ENCODE measurements at regions not wholly inside any gene's neighbourhood (a gene's known extent, or its start where the extent isn't known, plus 50 kb on each side); places are given as distances from the start of the nearest gene placed in this dataset.

DNA sequence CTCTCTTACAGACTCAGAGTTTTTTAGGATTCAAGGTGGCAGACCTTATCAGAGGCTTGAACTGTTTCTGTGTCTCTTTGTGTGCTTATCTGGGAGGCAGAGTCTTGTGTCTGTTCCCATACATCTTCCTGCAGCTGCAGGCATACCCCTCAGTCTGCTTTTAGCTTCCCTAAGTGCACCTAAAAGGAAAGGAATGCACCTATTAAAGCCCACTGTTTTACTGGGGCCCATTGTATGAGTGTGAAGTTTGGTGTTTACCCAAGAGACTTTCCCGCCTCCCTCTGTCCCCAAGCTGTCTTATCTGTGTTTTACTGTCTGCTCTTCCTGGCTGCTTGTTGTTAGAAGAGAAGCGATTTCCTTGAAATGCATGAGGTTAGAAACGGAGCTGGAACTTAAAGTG is 1757.3 kb upstream of the PIK3C3 start:
- TF ChIP-seq, protein P1, sequence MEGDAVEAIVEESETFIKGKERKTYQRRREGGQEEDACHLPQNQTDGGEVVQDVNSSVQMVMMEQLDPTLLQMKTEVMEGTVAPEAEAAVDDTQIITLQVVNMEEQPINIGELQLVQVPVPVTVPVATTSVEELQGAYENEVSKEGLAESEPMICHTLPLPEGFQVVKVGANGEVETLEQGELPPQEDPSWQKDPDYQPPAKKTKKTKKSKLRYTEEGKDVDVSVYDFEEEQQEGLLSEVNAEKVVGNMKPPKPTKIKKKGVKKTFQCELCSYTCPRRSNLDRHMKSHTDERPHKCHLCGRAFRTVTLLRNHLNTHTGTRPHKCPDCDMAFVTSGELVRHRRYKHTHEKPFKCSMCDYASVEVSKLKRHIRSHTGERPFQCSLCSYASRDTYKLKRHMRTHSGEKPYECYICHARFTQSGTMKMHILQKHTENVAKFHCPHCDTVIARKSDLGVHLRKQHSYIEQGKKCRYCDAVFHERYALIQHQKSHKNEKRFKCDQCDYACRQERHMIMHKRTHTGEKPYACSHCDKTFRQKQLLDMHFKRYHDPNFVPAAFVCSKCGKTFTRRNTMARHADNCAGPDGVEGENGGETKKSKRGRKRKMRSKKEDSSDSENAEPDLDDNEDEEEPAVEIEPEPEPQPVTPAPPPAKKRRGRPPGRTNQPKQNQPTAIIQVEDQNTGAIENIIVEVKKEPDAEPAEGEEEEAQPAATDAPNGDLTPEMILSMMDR (IDR thresholded peaks at IDR 0.05; ENCODE audit: extremely low read depth, insufficient read depth, missing control alignments), result no peak
- in situ Hi-C loops (cut with MboI; ENCODE audit: low pct_unique_long_range_greater_than_20kb, low sequenced_read_pairs, unreplicated experiment), result no loop called here
- no peak for DNase-seq (ENCODE audit: low spot score)

- in situ Hi-C loops (cut with MboI; ENCODE audit: low pct_unique_long_range_greater_than_20kb, low sequenced_read_pairs, unreplicated experiment), result no loop called here
- DNase-seq (ENCODE audit: low spot score), result no peak
- TF ChIP-seq, protein P1 (IDR thresholded peaks at IDR 0.05; ENCODE audit: extremely low read depth, insufficient read depth, missing control alignments), result no peak
Observed at GRCh38 chr18:40186677-40187076, 1768.4 kb upstream of the PIK3C3 start.

GRCh38 chr18:40179729-40180461 is 1775.1 kb upstream of the PIK3C3 start:
- DNase-seq (ENCODE audit: low spot score), result no peak
- TF ChIP-seq, protein P1 (IDR thresholded peaks at IDR 0.05; ENCODE audit: extremely low read depth, insufficient read depth, missing control alignments), result no peak
- in situ Hi-C loops (cut with MboI; ENCODE audit: low pct_unique_long_range_greater_than_20kb, low sequenced_read_pairs, unreplicated experiment), result no loop called here

DNA sequence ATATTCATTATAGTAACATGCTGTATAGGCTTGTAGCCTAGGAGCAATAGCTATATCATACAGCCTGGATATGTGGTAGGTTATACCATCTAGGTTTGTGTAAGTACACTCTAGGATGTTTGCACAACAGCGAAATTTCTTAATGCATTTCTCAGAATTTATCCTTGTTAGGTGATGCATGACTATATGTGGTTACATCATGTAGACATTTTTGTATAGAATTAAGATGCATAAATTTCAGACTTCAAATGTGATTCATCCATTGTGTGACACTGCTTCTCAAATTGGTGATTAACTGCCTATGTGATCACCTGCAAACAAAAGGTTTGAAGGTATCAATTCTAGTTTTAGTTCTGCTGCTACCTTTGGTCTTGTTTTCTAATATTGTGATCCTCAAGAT is 1787.0 kb upstream of the PIK3C3 start:
- in situ Hi-C loops (cut with MboI; ENCODE audit: low pct_unique_long_range_greater_than_20kb, low sequenced_read_pairs, unreplicated experiment), result no loop called here
- DNase-seq (ENCODE audit: low spot score), result no peak
- TF ChIP-seq, protein P1 (IDR thresholded peaks at IDR 0.05; ENCODE audit: extremely low read depth, insufficient read depth, missing control alignments), result no peak

DNA sequence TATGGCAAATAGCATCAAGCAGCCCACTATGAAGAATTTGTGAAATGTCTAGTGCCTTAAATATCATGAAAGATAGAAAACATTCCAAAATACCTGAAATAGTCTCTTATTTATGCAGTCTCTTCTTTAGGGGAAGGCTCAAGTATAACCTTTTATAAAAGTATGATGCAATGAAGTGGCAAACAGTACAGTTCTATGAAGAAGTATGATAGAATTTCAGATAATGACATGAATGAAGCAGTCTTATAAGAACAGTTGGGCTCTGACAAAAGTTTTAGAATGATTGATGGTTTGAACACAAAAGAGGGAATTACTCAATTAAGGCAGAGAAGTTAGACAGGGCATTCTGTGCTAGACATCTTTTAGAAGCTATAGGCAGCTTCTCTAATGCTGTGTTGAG is 1791.8 kb upstream of the PIK3C3 start:
- TF ChIP-seq, protein P1 (IDR thresholded peaks at IDR 0.05; ENCODE audit: extremely low read depth, insufficient read depth, missing control alignments), result no peak
- in situ Hi-C loops (cut with MboI; ENCODE audit: low pct_unique_long_range_greater_than_20kb, low sequenced_read_pairs, unreplicated experiment), result no loop called here
- DNase-seq (ENCODE audit: low spot score), result no peak

- no peak for DNase-seq (ENCODE audit: low spot score)
- TF ChIP-seq, protein P1 (IDR thresholded peaks at IDR 0.05; ENCODE audit: extremely low read depth, insufficient read depth, missing control alignments), result no peak
- in situ Hi-C loops (cut with MboI; ENCODE audit: low pct_unique_long_range_greater_than_20kb, low sequenced_read_pairs, unreplicated experiment), result no loop called here
Observed at GRCh38 chr18:40160361-40160760, 1794.7 kb upstream of the PIK3C3 start.
